NB4 (cell line): ENCODE measurements at regions not wholly inside any gene's neighbourhood (a gene's known extent, or its start where the extent isn't known, plus 50 kb on each side); places are given as distances from the start of the nearest gene placed in this dataset.
"Not testable (repeated sequence)": the region's sequence is repeated elsewhere in the genome, so short reads cannot be mapped to it uniquely, and the experiment has no call there.

Source experiments
- DNase-seq: peaks from one replicate; pipeline ENCODE4 v3.0.0; 2010; ENCODE audit warnings: low read depth
- H3K4me3 ChIP-seq: one replicate; pipeline ENCODE4 v1.5.1; 2011; ENCODE audit warnings: mild to moderate bottlenecking, low read depth, low read length, moderate library complexity
- CTCF ChIP-seq: IDR thresholded peaks from one replicate; pipeline ENCODE4 v1.5.1; 2012; ENCODE audit warnings: low read depth, low read length
- MAX ChIP-seq: IDR thresholded peaks from 2 replicates; pipeline ENCODE4 v1.6.1; 2011; ENCODE audit warnings: low read depth, low read length
- MYC ChIP-seq: IDR thresholded peaks from 2 replicates; pipeline ENCODE4 v1.6.1; 2011; ENCODE audit warnings: low read depth, low read length
- POLR2A ChIP-seq: IDR thresholded peaks from 2 replicates; pipeline ENCODE4 v1.6.1; 2011; ENCODE audit warnings: mild to moderate bottlenecking; ENCODE audit not compliant: insufficient read length; ENCODE audit errors: extremely low read depth

GRCh38 chr18:76708722-76709353 is 113.5 kb upstream of the ZNF236 start:
- TF ChIP-seq MYC (no peak), POLR2A (no peak)
- H3K4me3 ChIP-seq = no peak overlapping the region

GRCh38 chr18:76708071-76708721 is 114.2 kb upstream of the ZNF236 start:
- no peak overlapping the region for H3K4me3 ChIP-seq
- no peak for TF ChIP-seq POLR2A
- no peak for TF ChIP-seq CTCF
- TF ChIP-seq MAX = no peak
- no peak for TF ChIP-seq MYC
- no peak for DNase-seq

More at GRCh38 chr18:76708722-76709353, 113.5 kb upstream of the ZNF236 start:
- no peak for DNase-seq

GRCh38 chr18:76707534-76707933 is 114.8 kb upstream of the ZNF236 start:
- H3K4me3 ChIP-seq = no peak overlapping the region
- no peak for DNase-seq
- TF ChIP-seq POLR2A (no peak), CTCF (no peak), MYC (no peak), MAX (no peak)

GRCh38 chr18:76704589-76704988 is 117.8 kb upstream of the ZNF236 start:
- not testable (repeated sequence) for H3K4me3 ChIP-seq, DNase-seq

- no peak for DNase-seq
- H3K4me3 ChIP-seq = no peak overlapping the region
- TF ChIP-seq MYC (no peak), MAX (no peak), CTCF (no peak), POLR2A (no peak)
These were observed 122.4 kb upstream of the ZNF236 start for GRCh38 chr18:76699923-76700322.

- no peak for DNase-seq
- no peak for TF ChIP-seq POLR2A
- no peak for TF ChIP-seq MYC
- TF ChIP-seq CTCF = no peak
- no peak for TF ChIP-seq MAX
- no peak overlapping the region for H3K4me3 ChIP-seq
These were observed 124.9 kb upstream of the ZNF236 start for GRCh38 chr18:76697441-76697901.

GRCh38 chr18:76691800-76692199 is 130.6 kb upstream of the ZNF236 start:
- H3K4me3 ChIP-seq = no peak overlapping the region
- no peak for DNase-seq
- TF ChIP-seq MAX (no peak), CTCF (no peak), POLR2A (no peak), MYC (no peak)
